Astrocyte (in vitro differentiated cells and primary cell): ENCODE measurements at regions not wholly inside any gene's neighbourhood (a gene's known extent, or its start where the extent isn't known, plus 50 kb on each side); places are given as distances from the start of the nearest gene placed in this dataset.

Experiments used
- DNase-seq: peaks from one replicate; pipeline ENCODE4 v3.0.0-alpha.2; 2010; ENCODE audit warnings: low read depth
- FAIRE-seq: peaks from 2 replicates; lab custom pipeline; 2011; peaks lifted over from hg19 to GRCh38; lab: Jason Lieb, UNC
- H2AFZ ChIP-seq: 2 replicates; pipeline ENCODE4 v1.6.0; 2012; ENCODE audit warnings: low read depth, low read length, inconsistent platforms
- H3K27ac ChIP-seq: 2 replicates; pipeline ENCODE4 v1.5.1; 2011; ENCODE audit warnings: low read depth, low read length, inconsistent platforms
- H3K27me3 ChIP-seq: 2 replicates; pipeline ENCODE4 v1.6.0; 2011; ENCODE audit warnings: low read length, inconsistent platforms; ENCODE audit not compliant: insufficient read depth
- H3K36me3 ChIP-seq: 2 replicates; pipeline ENCODE4 v1.5.1; 2011; ENCODE audit warnings: low read length, inconsistent platforms; ENCODE audit not compliant: insufficient read depth
- H3K4me1 ChIP-seq: 2 replicates; pipeline ENCODE4 v1.5.1; 2011; ENCODE audit warnings: low read length, inconsistent platforms; ENCODE audit not compliant: insufficient read depth
- H3K4me2 ChIP-seq: 2 replicates; pipeline ENCODE4 v1.6.0; 2012; ENCODE audit warnings: low read length, inconsistent platforms
- H3K4me3 ChIP-seq: 2 replicates; pipeline ENCODE4 v1.5.1; 2011; ENCODE audit warnings: low read depth, mild to moderate bottlenecking, low read length, inconsistent platforms; ENCODE audit not compliant: insufficient read depth
- H3K79me2 ChIP-seq: 2 replicates; pipeline ENCODE4 v1.6.0; 2012; ENCODE audit warnings: mild to moderate bottlenecking, low read length, inconsistent platforms; ENCODE audit not compliant: insufficient read depth
- H3K9ac ChIP-seq: 2 replicates; pipeline ENCODE4 v1.6.0; 2012; ENCODE audit warnings: mild to moderate bottlenecking, low read length, inconsistent platforms
- H3K9me3 ChIP-seq: 2 replicates; pipeline ENCODE4 v1.5.1; 2012; ENCODE audit warnings: low read depth, mild to moderate bottlenecking, low read length, inconsistent platforms; ENCODE audit not compliant: insufficient read depth
- H4K20me1 ChIP-seq: 2 replicates; pipeline ENCODE4 v1.6.0; 2012; ENCODE audit warnings: low read length, inconsistent platforms; ENCODE audit not compliant: insufficient read depth
- H3K27ac Mint-ChIP-seq: one replicate; pipeline ENCODE4 v1.8.0; 2021; ENCODE audit warnings: mild to moderate bottlenecking, mixed read lengths; ENCODE audit not compliant: unreplicated experiment
- H3K27me3 Mint-ChIP-seq: one replicate; pipeline ENCODE4 v1.8.0; 2021; ENCODE audit warnings: low read depth, mixed read lengths; ENCODE audit not compliant: unreplicated experiment
- H3K36me3 Mint-ChIP-seq: one replicate; pipeline ENCODE4 v1.8.0; 2021; ENCODE audit warnings: low read depth, mixed read lengths; ENCODE audit not compliant: unreplicated experiment
- H3K4me1 Mint-ChIP-seq: one replicate; pipeline ENCODE4 v1.8.0; 2021; ENCODE audit warnings: low read depth, mixed read lengths; ENCODE audit not compliant: unreplicated experiment
- H3K4me3 Mint-ChIP-seq: one replicate; pipeline ENCODE4 v1.8.0; 2021; ENCODE audit warnings: mild to moderate bottlenecking, moderate library complexity, mixed read lengths; ENCODE audit not compliant: unreplicated experiment
- H3K9me3 Mint-ChIP-seq: one replicate; pipeline ENCODE4 v1.8.0; 2021; ENCODE audit warnings: mild to moderate bottlenecking, mixed read lengths; ENCODE audit not compliant: unreplicated experiment
- EZH2 ChIP-seq: IDR thresholded peaks from 2 replicates; pipeline ENCODE4 v1.6.1; 2012; ENCODE audit warnings: mild to moderate bottlenecking, low read length, inconsistent platforms; ENCODE audit not compliant: insufficient read depth
- TF ChIP-seq, protein P1 (sequence below): IDR thresholded peaks from 2 replicates; pipeline ENCODE4 v1.5.1; 2011; ENCODE audit warnings: low read depth, mild to moderate bottlenecking, inconsistent platforms, low read length, moderate library complexity; ENCODE audit not compliant: insufficient read depth

DNA sequence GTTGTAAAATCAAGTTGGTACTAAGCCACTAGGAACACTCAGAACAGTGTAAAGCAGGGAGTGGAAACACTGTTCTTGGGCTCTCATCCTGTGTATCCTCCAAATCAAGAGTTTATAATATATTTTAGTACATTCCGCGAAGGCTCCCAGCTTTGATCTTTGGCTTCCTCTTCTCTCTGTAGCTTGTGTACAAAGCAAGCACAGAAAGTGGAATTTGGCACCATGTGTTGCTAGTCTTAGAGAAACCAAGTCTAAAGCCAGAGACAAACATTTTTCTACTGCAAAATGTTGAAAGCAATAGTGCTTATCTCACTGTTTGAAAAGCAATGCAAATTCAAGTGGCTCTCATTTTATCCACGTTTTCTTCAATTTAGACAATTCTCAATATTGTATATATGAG lies 1893.3 kb upstream of the WWC1 start:
- no peak overlapping the region for H3K27ac Mint-ChIP-seq
- DNase-seq (no peak), FAIRE-seq (no peak)
- H3K4me2 ChIP-seq: no peak overlapping the region
- H3K27me3 ChIP-seq: no peaks in the 10 kb centered on the region
- H3K4me1 Mint-ChIP-seq: peaks cover 8% of the 10 kb centered on the region
- H4K20me1 ChIP-seq: no peaks in the 10 kb centered on the region
- H3K9ac ChIP-seq: no peak overlapping the region
- H3K4me3 ChIP-seq: no peak overlapping the region
- H3K79me2 ChIP-seq: no peaks in the 10 kb centered on the region
- no peaks in the 10 kb centered on the region for H3K9me3 ChIP-seq
- no peaks in the 10 kb centered on the region for H3K9me3 Mint-ChIP-seq
- H3K27ac ChIP-seq: no peak overlapping the region
- H3K4me1 ChIP-seq: no peaks in the 10 kb centered on the region
- no peak overlapping the region for H3K4me3 Mint-ChIP-seq
- no peaks in the 10 kb centered on the region for H3K36me3 ChIP-seq
- no peaks in the 10 kb centered on the region for H3K27me3 Mint-ChIP-seq
- H3K36me3 Mint-ChIP-seq: no peaks in the 10 kb centered on the region
- TF ChIP-seq, protein P1, sequence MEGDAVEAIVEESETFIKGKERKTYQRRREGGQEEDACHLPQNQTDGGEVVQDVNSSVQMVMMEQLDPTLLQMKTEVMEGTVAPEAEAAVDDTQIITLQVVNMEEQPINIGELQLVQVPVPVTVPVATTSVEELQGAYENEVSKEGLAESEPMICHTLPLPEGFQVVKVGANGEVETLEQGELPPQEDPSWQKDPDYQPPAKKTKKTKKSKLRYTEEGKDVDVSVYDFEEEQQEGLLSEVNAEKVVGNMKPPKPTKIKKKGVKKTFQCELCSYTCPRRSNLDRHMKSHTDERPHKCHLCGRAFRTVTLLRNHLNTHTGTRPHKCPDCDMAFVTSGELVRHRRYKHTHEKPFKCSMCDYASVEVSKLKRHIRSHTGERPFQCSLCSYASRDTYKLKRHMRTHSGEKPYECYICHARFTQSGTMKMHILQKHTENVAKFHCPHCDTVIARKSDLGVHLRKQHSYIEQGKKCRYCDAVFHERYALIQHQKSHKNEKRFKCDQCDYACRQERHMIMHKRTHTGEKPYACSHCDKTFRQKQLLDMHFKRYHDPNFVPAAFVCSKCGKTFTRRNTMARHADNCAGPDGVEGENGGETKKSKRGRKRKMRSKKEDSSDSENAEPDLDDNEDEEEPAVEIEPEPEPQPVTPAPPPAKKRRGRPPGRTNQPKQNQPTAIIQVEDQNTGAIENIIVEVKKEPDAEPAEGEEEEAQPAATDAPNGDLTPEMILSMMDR: no peak
- no peak for TF ChIP-seq EZH2
- no peak overlapping the region for H2AFZ ChIP-seq

DNA sequence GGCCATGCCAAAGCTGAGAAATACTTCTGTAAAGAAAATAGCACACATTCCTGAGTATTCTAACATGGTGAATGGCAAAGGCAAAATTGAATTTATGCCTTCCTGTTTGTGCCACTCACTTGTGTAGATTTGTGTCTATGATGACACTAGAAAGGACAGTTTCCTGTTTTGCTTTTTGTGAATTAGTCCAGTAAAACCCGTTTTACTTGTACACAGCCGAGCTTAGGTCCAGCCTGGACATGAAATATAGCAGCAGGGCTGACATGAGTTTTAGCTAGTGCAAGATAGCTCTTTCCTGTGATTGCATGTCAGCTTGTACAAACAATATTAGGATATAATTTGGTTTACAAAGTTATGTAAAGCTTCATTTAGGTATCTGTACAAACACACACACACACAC lies 1891.7 kb upstream of the WWC1 start:
- Histone ChIP-seq H3K9ac (no peak overlapping the region), H3K4me2 (no peak overlapping the region), H3K4me3 (no peak overlapping the region), H3K4me1 (no peaks in the 10 kb centered on the region), H2AFZ (no peak overlapping the region), H3K27me3 (no peaks in the 10 kb centered on the region), H3K27ac (no peak overlapping the region), H3K36me3 (no peaks in the 10 kb centered on the region), H4K20me1 (no peaks in the 10 kb centered on the region), H3K79me2 (no peaks in the 10 kb centered on the region), H3K9me3 (no peaks in the 10 kb centered on the region)
- Mint-ChIP-seq H3K27me3 (no peaks in the 10 kb centered on the region), H3K4me1 (peaks cover 8% of the 10 kb centered on the region), H3K36me3 (no peaks in the 10 kb centered on the region), H3K9me3 (no peaks in the 10 kb centered on the region), H3K4me3 (no peak overlapping the region), H3K27ac (no peak overlapping the region)
- DNase-seq: no peak
- TF ChIP-seq, protein P1: no peak
- TF ChIP-seq EZH2: no peak
- no peak for FAIRE-seq

DNA sequence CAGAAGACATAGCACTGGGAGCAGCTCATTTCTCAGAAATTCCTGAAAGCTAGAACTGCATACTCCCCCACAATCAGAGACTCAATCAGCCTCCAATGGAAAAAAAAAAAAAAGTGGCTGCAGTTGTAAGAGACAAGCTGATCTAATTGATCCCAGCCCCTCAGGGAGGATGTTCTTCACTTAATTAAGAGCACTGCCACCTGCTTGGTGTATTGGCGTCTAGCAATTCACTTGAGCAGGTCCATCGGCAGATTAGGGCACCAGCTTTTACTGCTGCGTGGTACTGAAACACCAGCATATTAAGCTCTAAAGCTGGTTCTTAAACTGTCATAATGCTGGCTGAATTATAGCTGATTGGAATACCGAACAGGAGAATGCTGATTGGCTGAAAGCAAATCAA lies 1890.1 kb upstream of the WWC1 start:
- TF ChIP-seq EZH2: no peak
- TF ChIP-seq, protein P1: no peak
- Histone ChIP-seq H3K4me2 (no peak overlapping the region), H4K20me1 (no peaks in the 10 kb centered on the region), H3K9ac (no peak overlapping the region), H3K36me3 (no peaks in the 10 kb centered on the region), H3K9me3 (no peaks in the 10 kb centered on the region), H2AFZ (no peak overlapping the region), H3K27me3 (no peaks in the 10 kb centered on the region), H3K4me1 (no peaks in the 10 kb centered on the region), H3K27ac (no peak overlapping the region), H3K4me3 (no peak overlapping the region), H3K79me2 (no peaks in the 10 kb centered on the region)
- Mint-ChIP-seq H3K27me3 (no peaks in the 10 kb centered on the region), H3K4me1 (peaks cover 8% of the 10 kb centered on the region), H3K4me3 (no peak overlapping the region), H3K36me3 (no peaks in the 10 kb centered on the region), H3K9me3 (no peaks in the 10 kb centered on the region), H3K27ac (no peak overlapping the region)
- DNase-seq: no peak
- FAIRE-seq: no peak
